BLaER1 treated with 17β-estradiol and CSF1 and Interleukin-3, amounts not matched to agents 10 nM and 100 nM (cell line): ENCODE measurements at regions not wholly inside any gene's neighbourhood (a gene's known extent, or its start where the extent isn't known, plus 50 kb on each side); places are given as distances from the start of the nearest gene placed in this dataset.

Experiments
- H3K27ac ChIP-seq, 11 experiments: shearing (Covaris generic); formaldehyde crosslinking; 2 replicates each; pipeline ENCODE4 v1.8.1; 2022
- H3K27me3 ChIP-seq, 11 experiments: shearing (Covaris generic); formaldehyde crosslinking; 2 replicates each; pipeline ENCODE4 v1.8.1; 2022
- H3K36me3 ChIP-seq, 11 experiments: shearing (Covaris generic); formaldehyde crosslinking; 2 replicates each; pipeline ENCODE4 v1.8.1; 2022
- H3K4me1 ChIP-seq, 10 experiments: shearing (Covaris generic); formaldehyde crosslinking; 2 replicates each; pipeline ENCODE4 v1.8.1; 2022
- H3K4me2 ChIP-seq, 11 experiments: shearing (Covaris generic); formaldehyde crosslinking; 2 replicates each; pipeline ENCODE4 v1.8.1; 2022
- H3K4me3 ChIP-seq, 10 experiments: shearing (Covaris generic); formaldehyde crosslinking; 2 replicates each; pipeline ENCODE4 v1.8.1; 2022
- H3K9ac ChIP-seq, 11 experiments: shearing (Covaris generic); formaldehyde crosslinking; 2 replicates each; pipeline ENCODE4 v1.8.1; 2022
- H3K9me3 ChIP-seq, 11 experiments: shearing (Covaris generic); formaldehyde crosslinking; replicated peaks in 1 of 11; 2 replicates each; pipeline ENCODE4 v1.8.1; 2022
- H4K20me1 ChIP-seq, 11 experiments: shearing (Covaris generic); formaldehyde crosslinking; 2 replicates each; pipeline ENCODE4 v1.8.1; 2022
- Cebpa-rat ChIP-seq, 11 experiments: shearing (Covaris generic); IDR thresholded peaks; 2 replicates each; pipeline ENCODE4 v1.8.1; 2022

- Histone ChIP-seq H3K4me3 (no peak overlapping the region), H3K4me1 (peaks cover 0 to 9% (median 0%) of the 10 kb centered on the region in 10 experiments; a peak in 3 of 20 replicates), H3K27ac (no peak overlapping the region), H3K36me3 (no peaks in the 10 kb centered on the region), H3K4me2 (peak overlapping the region in 1 of 11 experiments; percentile 6; a peak in 1 of 22 replicates), H3K9me3 (no peaks in the 10 kb centered on the region), H4K20me1 (no peaks in the 10 kb centered on the region), H3K9ac (no peak overlapping the region), H3K27me3 (no peaks in the 10 kb centered on the region)
- no peak for TF ChIP-seq Cebpa-rat (IDR thresholded peaks at IDR 0.05)
Observed at GRCh38 chr7:42338916-42339540, 102.0 kb upstream of the GLI3 start.

- peak overlapping the region in 3 of 11 experiments; percentile 6 to 11 (median 6); a peak in 2 of 22 replicates for H3K4me2 ChIP-seq
Observed at GRCh38 chr7:42338231-42338915, 101.4 kb upstream of the GLI3 start.

GRCh38 chr7:42337225-42337905 is 100.4 kb upstream of the GLI3 start:
- Histone ChIP-seq H3K9ac (no peak overlapping the region), H3K27me3 (no peaks in the 10 kb centered on the region), H3K4me2 (no peak overlapping the region), H3K27ac (no peak overlapping the region), H3K36me3 (no peaks in the 10 kb centered on the region), H3K9me3 (peaks cover 7 to 14% (median 8%) of the 10 kb centered on the region in 11 experiments; a peak in 21 of 22 replicates), H3K4me3 (no peak overlapping the region), H3K4me1 (peaks cover 0 to 9% (median 0%) of the 10 kb centered on the region in 10 experiments; a peak in 3 of 20 replicates), H4K20me1 (no peaks in the 10 kb centered on the region)
- TF ChIP-seq Cebpa-rat (IDR thresholded peaks at IDR 0.05) = no peak

More at GRCh38 chr7:42338231-42338915, 101.4 kb upstream of the GLI3 start:
- Histone ChIP-seq H4K20me1 (no peaks in the 10 kb centered on the region), H3K4me3 (no peak overlapping the region), H3K4me1 (peaks cover 0 to 9% (median 0%) of the 10 kb centered on the region in 10 experiments; a peak in 3 of 20 replicates), H3K9ac (no peak overlapping the region), H3K27me3 (no peaks in the 10 kb centered on the region), H3K27ac (no peak overlapping the region), H3K9me3 (peaks cover 0 to 3% (median 0%) of the 10 kb centered on the region in 11 experiments; a peak in 3 of 22 replicates), H3K36me3 (no peaks in the 10 kb centered on the region)
- TF ChIP-seq Cebpa-rat (IDR thresholded peaks at IDR 0.05) = no peak

GRCh38 chr7:42332605-42333222 is 95.7 kb upstream of the GLI3 start:
- Histone ChIP-seq H3K4me3 (no peak overlapping the region), H3K27me3 (no peaks in the 10 kb centered on the region), H3K4me1 (no peaks in the 10 kb centered on the region), H4K20me1 (no peaks in the 10 kb centered on the region), H3K36me3 (no peaks in the 10 kb centered on the region), H3K27ac (no peak overlapping the region), H3K4me2 (no peak overlapping the region), H3K9ac (no peak overlapping the region), H3K9me3 (peaks cover 19 to 37% (median 31%) of the 10 kb centered on the region in 11 experiments; a peak in 21 of 22 replicates)
- no peak for TF ChIP-seq Cebpa-rat (IDR thresholded peaks at IDR 0.05)

- H3K9ac ChIP-seq = no peak overlapping the region
- TF ChIP-seq Cebpa-rat (IDR thresholded peaks at IDR 0.05) = no peak
- no peak overlapping the region for H3K4me3 ChIP-seq
- H3K27ac ChIP-seq = no peak overlapping the region
- H3K27me3 ChIP-seq = no peaks in the 10 kb centered on the region
- no peak overlapping the region for H3K4me2 ChIP-seq
- no peaks in the 10 kb centered on the region for H3K36me3 ChIP-seq
- H4K20me1 ChIP-seq = no peaks in the 10 kb centered on the region
- H3K4me1 ChIP-seq = peaks cover 11 to 23% (median 21%) of the 10 kb centered on the region in 10 experiments
- peaks cover 0 to 7% (median 0%) of the 10 kb centered on the region in 11 experiments; a peak in 2 of 22 replicates for H3K9me3 ChIP-seq
Observed at GRCh38 chr7:42319631-42320030, 82.6 kb upstream of the GLI3 start.

GRCh38 chr7:42315631-42316030 is 78.6 kb upstream of the GLI3 start:
- Histone ChIP-seq H3K36me3 (no peaks in the 10 kb centered on the region), H3K9me3 (peaks cover 7 to 19% (median 12%) of the 10 kb centered on the region in 11 experiments; a peak in 21 of 22 replicates), H4K20me1 (no peaks in the 10 kb centered on the region), H3K4me2 (peak overlapping the region; percentile 53 to 92 (median 75)), H3K27me3 (no peaks in the 10 kb centered on the region), H3K4me3 (peak overlapping the region in 9 of 10 experiments; percentile 1 to 38 (median 15); a peak in 11 of 20 replicates), H3K4me1 (peaks cover 13 to 36% (median 26%) of the 10 kb centered on the region in 10 experiments), H3K9ac (peak overlapping the region in 4 of 11 experiments; percentile 30 to 49 (median 41); a peak in 8 of 22 replicates), H3K27ac (peak overlapping the region in 5 of 11 experiments; percentile 1 to 47 (median 6); a peak in 8 of 22 replicates)
- TF ChIP-seq Cebpa-rat (IDR thresholded peaks at IDR 0.05) = no peak

- H3K27ac ChIP-seq = peak overlapping the region in 7 of 11 experiments; percentile 1 to 47 (median 8); a peak in 10 of 22 replicates
- peak overlapping the region; percentile 53 to 92 (median 75) for H3K4me2 ChIP-seq
Observed at GRCh38 chr7:42315103-42315502, 78.1 kb upstream of the GLI3 start.

GRCh38 chr7:42314696-42315095 is 77.7 kb upstream of the GLI3 start:
- Histone ChIP-seq H3K9ac (peak overlapping the region in 1 of 11 experiments; percentile 30; a peak in 3 of 22 replicates), H3K27me3 (no peaks in the 10 kb centered on the region), H3K4me3 (peak overlapping the region in 4 of 10 experiments; percentile 1 to 38 (median 20); a peak in 4 of 20 replicates), H3K4me1 (peaks cover 13 to 36% (median 26%) of the 10 kb centered on the region in 10 experiments), H3K27ac (peak overlapping the region in 7 of 11 experiments; percentile 1 to 47 (median 8); a peak in 7 of 22 replicates), H3K36me3 (no peaks in the 10 kb centered on the region), H3K4me2 (peak overlapping the region; percentile 53 to 92 (median 75)), H3K9me3 (peaks cover 7 to 19% (median 12%) of the 10 kb centered on the region in 11 experiments; a peak in 21 of 22 replicates), H4K20me1 (no peaks in the 10 kb centered on the region)
- TF ChIP-seq Cebpa-rat (IDR thresholded peaks at IDR 0.05) = no peak

More at GRCh38 chr7:42315103-42315502, 78.1 kb upstream of the GLI3 start:
- peaks cover 13 to 36% (median 26%) of the 10 kb centered on the region in 10 experiments for H3K4me1 ChIP-seq
- TF ChIP-seq Cebpa-rat (IDR thresholded peaks at IDR 0.05) = no peak
- H3K9ac ChIP-seq = peak overlapping the region in 5 of 11 experiments; percentile 6 to 49 (median 38); a peak in 9 of 22 replicates
- H3K4me3 ChIP-seq = peak overlapping the region in 9 of 10 experiments; percentile 1 to 38 (median 15); a peak in 12 of 20 replicates
- H3K9me3 ChIP-seq = peaks cover 7 to 19% (median 12%) of the 10 kb centered on the region in 11 experiments; a peak in 21 of 22 replicates
- no peaks in the 10 kb centered on the region for H3K27me3 ChIP-seq
- H4K20me1 ChIP-seq = no peaks in the 10 kb centered on the region
- H3K36me3 ChIP-seq = no peaks in the 10 kb centered on the region
